ENCODE measurements at regions not wholly inside any gene's neighbourhood (a gene's known extent, or its start where the extent isn't known, plus 50 kb on each side); places are given as distances from the start of the nearest gene placed in this dataset.

GRCh38 chr16:73743665-73744496, 552.7 kb upstream of the PSMD7 start:
- DNase-seq (ENCODE audit: low spot score), result no peak

GRCh38 chr16:73739049-73739769, 557.4 kb upstream of the PSMD7 start:
- no peak for DNase-seq (ENCODE audit: low spot score)

- DNase-seq (ENCODE audit: low spot score), result no peak
These were observed 558.3 kb upstream of the PSMD7 start for GRCh38 chr16:73738266-73738665.

GRCh38 chr16:73737637-73738036, 559.0 kb upstream of the PSMD7 start:
- no peak for DNase-seq (ENCODE audit: low spot score)

GRCh38 chr16:73735954-73736353, 560.7 kb upstream of the PSMD7 start:
- no peak for DNase-seq (ENCODE audit: low spot score)

- DNase-seq (ENCODE audit: low spot score), result no peak
These were observed 561.6 kb upstream of the PSMD7 start for GRCh38 chr16:73735018-73735417.

GRCh38 chr16:73732681-73733080, 563.9 kb upstream of the PSMD7 start:
- no peak for DNase-seq (ENCODE audit: low spot score)

GRCh38 chr16:73732143-73732542, 564.5 kb upstream of the PSMD7 start:
- DNase-seq (ENCODE audit: low spot score), result no peak

GRCh38 chr16:73730481-73731090, 566.0 kb upstream of the PSMD7 start:
- no peak for DNase-seq (ENCODE audit: low spot score)

GRCh38 chr16:73725156-73725555, 571.5 kb upstream of the PSMD7 start:
- DNase-seq (ENCODE audit: low spot score), result no peak

GRCh38 chr16:73724503-73724902, 572.1 kb upstream of the PSMD7 start:
- DNase-seq (ENCODE audit: low spot score), result no peak

- no peak for DNase-seq (ENCODE audit: low spot score)
These were observed 579.2 kb upstream of the PSMD7 start for GRCh38 chr16:73717266-73717974.

GRCh38 chr16:73714976-73715375, 581.6 kb upstream of the PSMD7 start:
- DNase-seq (ENCODE audit: low spot score), result no peak

GRCh38 chr16:73713778-73714495, 582.7 kb upstream of the PSMD7 start:
- DNase-seq (ENCODE audit: low spot score), result no peak

- no peak for DNase-seq (ENCODE audit: low spot score)
These were observed 583.4 kb upstream of the PSMD7 start for GRCh38 chr16:73713251-73713650.

GRCh38 chr16:73711406-73712080, 585.1 kb upstream of the PSMD7 start:
- DNase-seq (ENCODE audit: low spot score), result no peak

GRCh38 chr16:73710526-73710925, 586.1 kb upstream of the PSMD7 start:
- no peak for DNase-seq (ENCODE audit: low spot score)

GRCh38 chr16:73707863-73708262, 588.8 kb upstream of the PSMD7 start:
- no peak for DNase-seq (ENCODE audit: low spot score)

- DNase-seq (ENCODE audit: low spot score), result no peak
These were observed 592.7 kb upstream of the PSMD7 start for GRCh38 chr16:73703891-73704290.

- no peak for DNase-seq (ENCODE audit: low spot score)
These were observed 599.3 kb upstream of the PSMD7 start for GRCh38 chr16:73697336-73697735.

GRCh38 chr16:73692861-73693260, 603.8 kb upstream of the PSMD7 start:
- DNase-seq (ENCODE audit: low spot score), result no peak
